H1 (cell line): ENCODE measurements at regions not wholly inside any gene's neighbourhood (a gene's known extent, or its start where the extent isn't known, plus 50 kb on each side); places are given as distances from the start of the nearest gene placed in this dataset.

Experiments used
- CTCF ChIA-PET: fragments of 300-600 bp; sonication (Branson Sonifier 250); formaldehyde crosslinking; loops from one replicate; lab custom pipeline; 2021; ENCODE audit not compliant: partially characterized antibody; lab: Charles Lee
- POLR2A ChIA-PET: fragments of 300-600 bp; sonication (Branson Sonifier 250); formaldehyde crosslinking; loops from one replicate; lab custom pipeline; 2021; ENCODE audit warnings: inconsistent platforms; ENCODE audit not compliant: partially characterized antibody; lab: Charles Lee
- DNase-seq, 2 experiments: peaks; one replicate each; pipeline versions ENCODE4 v3.0.0 to v3.0.0-alpha.2; 2010 to 2022; ENCODE audit warnings: low spot score in 2 of 2, low read depth in 1 of 2, mixed read lengths in 1 of 2
- FAIRE-seq: peaks from 2 replicates; lab custom pipeline; 2011; peaks lifted over from hg19 to GRCh38; lab: Jason Lieb, UNC
- H2AFZ ChIP-seq: 2 replicates; pipeline ENCODE4 v1.8.1; 2012; ENCODE audit warnings: low read length, inconsistent platforms
- H2AK5ac ChIP-seq: 2 replicates; pipeline ENCODE4 v1.6.1; 2013; ENCODE audit warnings: low read depth, low read length
- H2BK120ac ChIP-seq: replicated peaks from 2 replicates; pipeline ENCODE3; 2013; ENCODE audit warnings: low read depth, low read length, inconsistent platforms
- H2BK12ac ChIP-seq: 2 replicates; pipeline ENCODE4 v1.6.1; 2013; ENCODE audit warnings: low read depth, low read length
- H2BK15ac ChIP-seq: 2 replicates; pipeline ENCODE4 v1.6.1; 2013; ENCODE audit warnings: low read length
- H2BK20ac ChIP-seq: 2 replicates; pipeline ENCODE4 v1.6.1; 2013; ENCODE audit warnings: low read length
- H2BK5ac ChIP-seq: 2 replicates; pipeline ENCODE4 v1.6.1; 2013; ENCODE audit warnings: low read depth, low read length
- H3K14ac ChIP-seq: 2 replicates; pipeline ENCODE4 v1.6.1; 2013; ENCODE audit warnings: inconsistent platforms; ENCODE audit not compliant: insufficient read length
- H3K18ac ChIP-seq: 2 replicates; pipeline ENCODE4 v1.6.1; 2013; ENCODE audit warnings: low read length; ENCODE audit errors: extremely low read depth
- H3K23ac ChIP-seq: 2 replicates; pipeline ENCODE4 v1.6.1; 2013; ENCODE audit warnings: inconsistent platforms; ENCODE audit not compliant: insufficient read length
- H3K23me2 ChIP-seq: 2 replicates; pipeline ENCODE4 v1.6.1; 2013; ENCODE audit warnings: low read depth, low read length
- H3K27ac ChIP-seq: 2 replicates; pipeline ENCODE4 v1.6.1; 2011; ENCODE audit warnings: low read depth, low read length, inconsistent platforms
- H3K27me3 ChIP-seq, 4 experiments: replicated peaks in 1 of 4; 1 replicate in 1 of 4; 2 replicates in 3 of 4; pipeline versions ENCODE4 v1.6.1 to v1.8.1; 2011 to 2013; ENCODE audit warnings: low read length in 3 of 4, mild to moderate bottlenecking in 3 of 4, inconsistent platforms in 2 of 4, mixed read lengths in 2 of 4, moderate library complexity in 1 of 4; ENCODE audit not compliant: control insufficient read depth in 3 of 4, insufficient read depth in 3 of 4; ENCODE audit errors: extremely low read depth in 1 of 4
- H3K36me3 ChIP-seq, 4 experiments: 2 replicates each; pipeline versions ENCODE4 v1.6.1 to v1.8.1; 2011 to 2013; ENCODE audit warnings: mild to moderate bottlenecking in 4 of 4, low read length in 3 of 4, moderate library complexity in 2 of 4, control low read depth in 1 of 4, inconsistent platforms in 1 of 4; ENCODE audit not compliant: insufficient read depth in 4 of 4, control insufficient read depth in 2 of 4
- H3K4ac ChIP-seq: replicated peaks from 2 replicates; pipeline ENCODE3; 2013; ENCODE audit warnings: low read length, low read depth, mixed read lengths, inconsistent platforms; ENCODE audit not compliant: insufficient read length
- H3K4me1 ChIP-seq, 4 experiments: replicated peaks in 1 of 4; 1 replicate in 1 of 4; 2 replicates in 3 of 4; pipeline versions ENCODE4 v1.6.1 to v1.8.1; 2011 to 2013; ENCODE audit warnings: low read length in 3 of 4, inconsistent platforms in 2 of 4, mixed read lengths in 1 of 4; ENCODE audit not compliant: insufficient read depth in 4 of 4, control insufficient read depth in 3 of 4
- H3K4me2 ChIP-seq, 2 experiments: 2 replicates each; pipeline versions ENCODE4 v1.6.1 to v1.8.1; 2011 to 2013; ENCODE audit warnings: low read depth in 2 of 2, low read length in 2 of 2, control low read depth in 1 of 2, inconsistent platforms in 1 of 2, mild to moderate bottlenecking in 1 of 2; ENCODE audit not compliant: insufficient read depth in 1 of 2
- H3K4me3 ChIP-seq, 4 experiments: fragments of 200-600, 300-600 bp in 1 of 4; sonication (generic), shearing (Covaris generic), sonication (Bioruptor Twin) in 1 of 4; 2 replicates each; pipeline versions ENCODE4 v1.5.1 to v1.8.1; 2011 to 2016; ENCODE audit warnings: low read length in 4 of 4, low read depth in 3 of 4, control low read depth in 2 of 4, inconsistent platforms in 2 of 4, mild to moderate bottlenecking in 2 of 4, mixed read lengths in 1 of 4, moderate library complexity in 1 of 4; ENCODE audit not compliant: insufficient read depth in 2 of 4; ENCODE audit errors: extremely low read depth in 1 of 4
- H3K56ac ChIP-seq: replicated peaks from 2 replicates; pipeline ENCODE3; 2013; ENCODE audit warnings: low read depth, mild to moderate bottlenecking, mixed read lengths, low read length, inconsistent platforms; ENCODE audit not compliant: insufficient read length
- H3K79me1 ChIP-seq: 2 replicates; pipeline ENCODE4 v1.6.1; 2013; ENCODE audit warnings: low read depth, low read length, control low read depth
- H3K79me2 ChIP-seq, 2 experiments: 2 replicates each; pipeline versions ENCODE4 v1.6.1 to v1.8.1; 2012 to 2013; ENCODE audit warnings: low read length in 2 of 2, mild to moderate bottlenecking in 2 of 2, inconsistent platforms in 1 of 2; ENCODE audit not compliant: insufficient read depth in 2 of 2, control insufficient read depth in 1 of 2
- H3K9ac ChIP-seq, 4 experiments: replicated peaks in 1 of 4; 1 replicate in 1 of 4; 2 replicates in 3 of 4; pipeline versions ENCODE4 v1.6.1 to v1.8.1; 2011 to 2013; ENCODE audit warnings: low read depth in 3 of 4, low read length in 3 of 4, control low read depth in 2 of 4, mild to moderate bottlenecking in 2 of 4, moderate library complexity in 2 of 4, inconsistent platforms in 1 of 4; ENCODE audit errors: extremely low read depth in 1 of 4
- H3K9me3 ChIP-seq, 2 experiments: 2 replicates each; pipeline versions ENCODE4 v1.6.1 to v1.8.1; 2012 to 2013; ENCODE audit warnings: mild to moderate bottlenecking in 2 of 2, moderate library complexity in 2 of 2, control low read depth in 1 of 2, inconsistent platforms in 1 of 2, low read depth in 1 of 2, low read length in 1 of 2, mixed read lengths in 1 of 2; ENCODE audit not compliant: insufficient read depth in 2 of 2
- H4K20me1 ChIP-seq, 2 experiments: replicated peaks in 1 of 2; 2 replicates each; pipeline versions ENCODE3 to v1.8.1; 2011 to 2013; ENCODE audit warnings: inconsistent platforms in 2 of 2, low read length in 2 of 2, mild to moderate bottlenecking in 1 of 2; ENCODE audit not compliant: insufficient read depth in 2 of 2, control insufficient read depth in 1 of 2
- H4K5ac ChIP-seq: 2 replicates; pipeline ENCODE4 v1.6.1; 2013; ENCODE audit warnings: low read length, low read depth, mixed read lengths, inconsistent platforms; ENCODE audit not compliant: insufficient read length
- H4K8ac ChIP-seq: 2 replicates; pipeline ENCODE4 v1.8.0; 2013; ENCODE audit warnings: mild to moderate bottlenecking, moderate library complexity, low read length, inconsistent platforms; ENCODE audit not compliant: insufficient read depth; ENCODE audit errors: extremely low read depth
- H4K91ac ChIP-seq: replicated peaks from 2 replicates; pipeline ENCODE3; 2013; ENCODE audit warnings: low read length, mixed read lengths, inconsistent platforms; ENCODE audit not compliant: insufficient read length
- ASH2L ChIP-seq: fragments of 200-600, 300-600 bp; sonication (generic); IDR thresholded peaks from one replicate; pipeline ENCODE4 v1.7.1; 2017; ENCODE audit warnings: low read length
- CBX5 ChIP-seq: fragments of 300-800, 300-1000 bp; sonication (generic); IDR thresholded peaks from 2 replicates; pipeline ENCODE4 v1.7.1; 2016; ENCODE audit warnings: antibody characterized with exemption, low read length, low read depth
- CHD1 ChIP-seq: IDR thresholded peaks from 2 replicates; pipeline ENCODE4 v1.6.1; 2012; ENCODE audit warnings: low read depth, low read length, improper control_type of control experiment
- CHD2 ChIP-seq: IDR thresholded peaks from 2 replicates; pipeline ENCODE4 v1.6.1; 2012; ENCODE audit warnings: low read length, improper control_type of control experiment
- EGR1 ChIP-seq: IDR thresholded peaks from 2 replicates; pipeline ENCODE4 v1.6.1; 2011; ENCODE audit warnings: low read depth, low read length, borderline replicate concordance
- FOSL1 ChIP-seq: IDR thresholded peaks from 2 replicates; pipeline ENCODE4 v1.6.1; 2011; ENCODE audit warnings: mild to moderate bottlenecking, low read depth, low read length, moderate library complexity; ENCODE audit not compliant: insufficient read depth
- GABPA ChIP-seq: IDR thresholded peaks from 2 replicates; pipeline ENCODE4 v1.6.1; 2011; ENCODE audit warnings: mild to moderate bottlenecking, low read length, moderate library complexity, borderline replicate concordance; ENCODE audit not compliant: insufficient read depth
- KDM4A ChIP-seq: IDR thresholded peaks from one replicate; pipeline ENCODE4 v1.7.1; 2012; ENCODE audit warnings: low read depth, mild to moderate bottlenecking, moderate library complexity, low read length, inconsistent platforms; ENCODE audit not compliant: severe bottlenecking
- RBBP5 ChIP-seq: IDR thresholded peaks from 2 replicates; pipeline ENCODE4 v1.7.1; 2012; ENCODE audit warnings: low read depth, mild to moderate bottlenecking, inconsistent platforms, low read length, moderate library complexity, borderline replicate concordance
- RFX5 ChIP-seq: IDR thresholded peaks from 2 replicates; pipeline ENCODE4 v1.6.1; 2011; ENCODE audit warnings: low read depth, low read length, improper control_type of control experiment, borderline replicate concordance
- RNF2 ChIP-seq: fragments of 200-900, 300-1000 bp; sonication (generic); IDR thresholded peaks from 2 replicates; pipeline ENCODE4 v1.7.1; 2016; ENCODE audit warnings: borderline replicate concordance, low read depth, mild to moderate bottlenecking, antibody characterized with exemption, low read length; ENCODE audit not compliant: poor library complexity, severe bottlenecking; ENCODE audit errors: missing control alignments
- SP2 ChIP-seq: IDR thresholded peaks from 2 replicates; pipeline ENCODE4 v1.6.1; 2012; ENCODE audit warnings: mild to moderate bottlenecking, low read length, inconsistent platforms
- WGBS, 2 experiments: shearing (Covaris generic) in 1 of 2; methylation state at CpG; one replicate each; pipeline versions ENCODE4 v1.1.6 to v1.1.7; 2013 to 2015; ENCODE audit warnings: low lambda C conversion rate in 2 of 2, mixed read lengths in 2 of 2, inconsistent platforms in 1 of 2, low coverage in 1 of 2, missing lambda C conversion rate in 1 of 2; ENCODE audit not compliant: insufficient replicate concordance in 2 of 2, insufficient coverage in 1 of 2, insufficient read length in 1 of 2; ENCODE audit errors: extremely low coverage in 1 of 2, missing lambda C conversion rate in 1 of 2; 5-methylcytosine and 5-hydroxymethylcytosine counted together

GRCh38 chr16:80347900-80348299 is 192.9 kb upstream of the DYNLRB2 start:
- CTCF ChIA-PET: interaction anchor here (1.0 kb wide), 1 partner anchor 24 kb away, joined by 3 read pairs; no protein-coding TSS in a partner anchor

More at GRCh38 chr16:80347900-80348299, 192.9 kb upstream of the DYNLRB2 start:
- H3K23ac ChIP-seq: no peak overlapping the region
- DNase-seq (peak in 1 of 2 experiments; percentile 14), FAIRE-seq (no peak)
- no peak overlapping the region for H3K4me2 ChIP-seq
- H2AFZ ChIP-seq: no peak overlapping the region
- no peak overlapping the region for H2BK20ac ChIP-seq
- no peak overlapping the region for H4K91ac ChIP-seq
- H3K4ac ChIP-seq: no peak overlapping the region
- H3K36me3 ChIP-seq: no peaks in the 10 kb centered on the region
- no peak overlapping the region for H3K4me3 ChIP-seq
- H4K20me1 ChIP-seq: no peaks in the 10 kb centered on the region
- no peak overlapping the region for H2BK15ac ChIP-seq
- no peaks in the 10 kb centered on the region for H3K79me1 ChIP-seq
- no peak overlapping the region for H4K5ac ChIP-seq
- no peak overlapping the region for H3K27ac ChIP-seq
- H2AK5ac ChIP-seq: no peak overlapping the region
- no peak overlapping the region for H2BK5ac ChIP-seq
- no peak overlapping the region for H4K8ac ChIP-seq
- no peaks in the 10 kb centered on the region for H3K27me3 ChIP-seq
- no peak overlapping the region for H2BK12ac ChIP-seq
- H3K9me3 ChIP-seq: no peaks in the 10 kb centered on the region
- H3K4me1 ChIP-seq: no peaks in the 10 kb centered on the region
- no peak overlapping the region for H3K18ac ChIP-seq
- no peak overlapping the region for H2BK120ac ChIP-seq
- H3K79me2 ChIP-seq: no peaks in the 10 kb centered on the region
- no peaks in the 10 kb centered on the region for H3K23me2 ChIP-seq
- 92% methylated on average over 3 of the region's 3 CpGs; no CpG with 5 or more reads in 1 of the 2 experiments for WGBS, 2 experiments
- H3K56ac ChIP-seq: no peak overlapping the region
- TF ChIP-seq GABPA: no peak
- TF ChIP-seq RNF2: no peak
- no peak for TF ChIP-seq ASH2L
- no peak for TF ChIP-seq FOSL1
- no peak for TF ChIP-seq CHD2
- TF ChIP-seq RFX5: no peak
- no peak for TF ChIP-seq CBX5
- no peak for TF ChIP-seq CHD1
- TF ChIP-seq SP2: no peak
- no peak for TF ChIP-seq KDM4A
- no peak for TF ChIP-seq RBBP5
- TF ChIP-seq EGR1: no peak
- no peak overlapping the region for H3K14ac ChIP-seq
- POLR2A ChIA-PET: no interaction called here
- no peak overlapping the region for H3K9ac ChIP-seq
